ENCODE measurements at regions not wholly inside any gene's neighbourhood (a gene's known extent, or its start where the extent isn't known, plus 50 kb on each side); places are given as distances from the start of the nearest gene placed in this dataset.

DNA sequence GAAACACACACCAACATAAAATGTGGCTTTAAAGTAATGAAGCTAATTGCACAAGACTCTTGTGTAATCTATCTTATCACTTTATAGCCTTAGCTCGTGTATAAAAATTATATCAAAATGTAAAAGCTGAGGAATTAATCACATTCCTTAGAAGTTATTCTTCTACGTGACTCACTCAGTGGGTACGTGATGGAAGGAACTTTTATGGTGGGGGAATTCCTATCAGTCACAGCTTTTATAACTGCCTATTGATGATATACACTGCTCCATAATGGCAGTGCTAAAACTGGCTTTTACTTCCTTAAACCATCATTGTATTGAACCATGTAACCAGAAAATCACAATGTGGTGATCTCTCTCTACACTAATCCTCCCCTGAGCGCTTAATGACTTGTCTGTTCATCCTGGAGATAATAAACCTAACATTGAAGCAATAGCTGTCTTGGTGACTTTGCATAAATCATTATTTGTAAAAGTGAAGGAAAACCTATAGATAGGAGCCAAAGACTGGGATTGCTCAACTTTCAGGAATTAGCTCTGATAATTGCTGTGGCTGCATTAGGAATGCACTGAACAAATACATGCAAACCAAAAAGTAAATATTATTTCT, 276.7 kb downstream of the GBA3 start:
- TF ChIP-seq, protein P1, sequence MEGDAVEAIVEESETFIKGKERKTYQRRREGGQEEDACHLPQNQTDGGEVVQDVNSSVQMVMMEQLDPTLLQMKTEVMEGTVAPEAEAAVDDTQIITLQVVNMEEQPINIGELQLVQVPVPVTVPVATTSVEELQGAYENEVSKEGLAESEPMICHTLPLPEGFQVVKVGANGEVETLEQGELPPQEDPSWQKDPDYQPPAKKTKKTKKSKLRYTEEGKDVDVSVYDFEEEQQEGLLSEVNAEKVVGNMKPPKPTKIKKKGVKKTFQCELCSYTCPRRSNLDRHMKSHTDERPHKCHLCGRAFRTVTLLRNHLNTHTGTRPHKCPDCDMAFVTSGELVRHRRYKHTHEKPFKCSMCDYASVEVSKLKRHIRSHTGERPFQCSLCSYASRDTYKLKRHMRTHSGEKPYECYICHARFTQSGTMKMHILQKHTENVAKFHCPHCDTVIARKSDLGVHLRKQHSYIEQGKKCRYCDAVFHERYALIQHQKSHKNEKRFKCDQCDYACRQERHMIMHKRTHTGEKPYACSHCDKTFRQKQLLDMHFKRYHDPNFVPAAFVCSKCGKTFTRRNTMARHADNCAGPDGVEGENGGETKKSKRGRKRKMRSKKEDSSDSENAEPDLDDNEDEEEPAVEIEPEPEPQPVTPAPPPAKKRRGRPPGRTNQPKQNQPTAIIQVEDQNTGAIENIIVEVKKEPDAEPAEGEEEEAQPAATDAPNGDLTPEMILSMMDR (conservative IDR thresholded peaks at IDR 0.05 in 1 of 2, IDR thresholded peaks at IDR 0.05 in 1 of 2; ENCODE audit: low read depth in 1 of 2, low read length in 2 of 2): no peak
- no peak for TF ChIP-seq EZH2 (IDR thresholded peaks at IDR 0.05; ENCODE audit: low read length, missing control alignments)

Data from fibroblast of lung (primary cell).